ENCODE measurements at regions not wholly inside any gene's neighbourhood (a gene's known extent, or its start where the extent isn't known, plus 50 kb on each side); places are given as distances from the start of the nearest gene placed in this dataset. TPM values are rescaled to one million over a fixed set of nuclear protein-coding genes. Genes with fewer than 3 reads are reported as not detected.

- Histone ChIP-seq H3K27ac (ENCODE audit: low read length in 2 of 2) (no peak overlapping the region), H3K9ac (ENCODE audit: low read length) (no peak overlapping the region), H4K20me1 (ENCODE audit: control insufficient read depth, insufficient read depth, low read length, poor library complexity, severe bottlenecking) (no peaks in the 10 kb centered on the region), H2AFZ (ENCODE audit: insufficient read depth, low read depth, low read length, poor library complexity, severe bottlenecking) (no peak overlapping the region), H3K9me3 (ENCODE audit: control extremely low read depth in 1 of 3, control insufficient read depth in 2 of 3, insufficient read depth in 1 of 3, low read length in 2 of 3) (peaks cover 0 to 10% (median 10%) of the 10 kb centered on the region in 3 donors), H3K36me3 (replicated peaks in 1 of 2; ENCODE audit: control extremely low read depth in 1 of 2, control insufficient read depth in 1 of 2, extremely low read depth in 1 of 2, insufficient read depth in 2 of 2, low read length in 1 of 2) (no peaks in the 10 kb centered on the region), H3K79me2 (ENCODE audit: control insufficient read depth, insufficient read depth, low read length) (no peaks in the 10 kb centered on the region), H3K4me1 (ENCODE audit: control insufficient read depth in 2 of 2, insufficient read depth in 2 of 2, low read length in 2 of 2) (no peaks in the 10 kb centered on the region), H3K4me2 (replicated peaks; ENCODE audit: low read depth, low read length, poor library complexity, severe bottlenecking) (no peak overlapping the region), H3K4me3 (ENCODE audit: control extremely low read depth in 1 of 5, extremely low read depth in 1 of 5, insufficient read depth in 1 of 5, low read depth in 2 of 5, low read length in 4 of 5) (no peak overlapping the region), H3K27me3 (replicated peaks in 1 of 4; ENCODE audit: control extremely low read depth in 1 of 4, control insufficient read depth in 3 of 4, insufficient read depth in 4 of 4, low read length in 3 of 4) (no peaks in the 10 kb centered on the region)
- no peaks in the 10 kb centered on the region for H3K27me3 Mint-ChIP-seq
- 57% methylated on average over 2 of the region's 2 CpGs for WGBS (ENCODE audit: insufficient coverage)
- no peak for TF ChIP-seq CTCF (IDR thresholded peaks at IDR 0.05)
- intact Hi-C loops (cut with micrococcal nuclease): no loop called here
- no peak overlapping the region for H3K27ac Mint-ChIP-seq
- H3K4me1 Mint-ChIP-seq: no peaks in the 10 kb centered on the region
- POLR2A ChIA-PET: no interaction called here
- DNase-seq (no peak), ATAC-seq (ENCODE audit: low read depth) (no peak)
- no peak overlapping the region for H3K4me3 Mint-ChIP-seq
- H3K9me3 Mint-ChIP-seq (ENCODE audit: insufficient read depth): peaks cover 13% of the 10 kb centered on the region
- CTCF ChIA-PET: no interaction called here
Measured at GRCh38 chr15:25493823-25494526, 55.2 kb upstream of the UBE3A start.

GRCh38 chr15:25492315-25492714 lies 53.5 kb upstream of the UBE3A start:
- H4K20me1 ChIP-seq (ENCODE audit: control insufficient read depth, insufficient read depth, low read length, poor library complexity, severe bottlenecking): no peaks in the 10 kb centered on the region
- no peak for ATAC-seq (ENCODE audit: low read depth)
- Mint-ChIP-seq H3K27ac (no peak overlapping the region), H3K9me3 (ENCODE audit: insufficient read depth) (peaks cover 12% of the 10 kb centered on the region), H3K4me3 (no peak overlapping the region), H3K27me3 (no peaks in the 10 kb centered on the region), H3K4me1 (no peaks in the 10 kb centered on the region)
- no peak overlapping the region for H3K9ac ChIP-seq (ENCODE audit: low read length)
- intact Hi-C loops (cut with micrococcal nuclease): no loop called here
- H3K36me3 ChIP-seq (replicated peaks in 1 of 2; ENCODE audit: control extremely low read depth in 1 of 2, control insufficient read depth in 1 of 2, extremely low read depth in 1 of 2, insufficient read depth in 2 of 2, low read length in 1 of 2): no peaks in the 10 kb centered on the region
- H3K4me1 ChIP-seq (ENCODE audit: control insufficient read depth in 2 of 2, insufficient read depth in 2 of 2, low read length in 2 of 2): no peaks in the 10 kb centered on the region
- ChIA-PET CTCF (no interaction called here), POLR2A (no interaction called here)
- H3K27me3 ChIP-seq (replicated peaks in 1 of 4; ENCODE audit: control extremely low read depth in 1 of 4, control insufficient read depth in 3 of 4, insufficient read depth in 4 of 4, low read length in 3 of 4): no peaks in the 10 kb centered on the region
- no peak for TF ChIP-seq CTCF (IDR thresholded peaks at IDR 0.05)
- TF ChIP-seq EZH2 (IDR thresholded peaks at IDR 0.05; ENCODE audit: borderline replicate concordance, insufficient read depth, low read depth, low read length, poor library complexity, severe bottlenecking): no peak
- H3K4me2 ChIP-seq (replicated peaks; ENCODE audit: low read depth, low read length, poor library complexity, severe bottlenecking): no peak overlapping the region
- no peak overlapping the region for H3K4me3 ChIP-seq (ENCODE audit: control extremely low read depth in 1 of 5, extremely low read depth in 1 of 5, insufficient read depth in 1 of 5, low read depth in 2 of 5, low read length in 4 of 5)
- no peaks in the 10 kb centered on the region for H3K79me2 ChIP-seq (ENCODE audit: control insufficient read depth, insufficient read depth, low read length)
- no peak overlapping the region for H3K27ac ChIP-seq (ENCODE audit: low read length in 2 of 2)
- DNase-seq: no peak
- no peak overlapping the region for H2AFZ ChIP-seq (ENCODE audit: insufficient read depth, low read depth, low read length, poor library complexity, severe bottlenecking)
- peaks cover 0 to 14% (median 10%) of the 10 kb centered on the region in 3 donors for H3K9me3 ChIP-seq (ENCODE audit: control extremely low read depth in 1 of 3, control insufficient read depth in 2 of 3, insufficient read depth in 1 of 3, low read length in 2 of 3)

Small RNA genes lying in the stretch of these regions (small RNA-seq; reads per million reads assigned to genes)
- gene AC023449.1 (ENCODE audit: insufficient read length, low read depth, low replicate concordance): not detected
